Neural progenitor cell (in vitro differentiated cells): ENCODE measurements at regions not wholly inside any gene's neighbourhood (a gene's known extent, or its start where the extent isn't known, plus 50 kb on each side); places are given as distances from the start of the nearest gene placed in this dataset.

Source experiments
- CTCF ChIP-seq: fragments of 200-600 bp; sonication (generic); IDR thresholded peaks from 2 replicates; pipeline ENCODE4 v1.5.1; 2017; ENCODE audit warnings: antibody characterized with exemption, mild to moderate bottlenecking
- EZH2 ChIP-seq: fragments of 200-600 bp; sonication (generic); IDR thresholded peaks from 2 replicates; pipeline ENCODE4 v1.6.1; 2017; ENCODE audit warnings: antibody characterized with exemption, mild to moderate bottlenecking, moderate library complexity
- EZH2phosphoT487 ChIP-seq: fragments of 200-600 bp; sonication (generic); IDR thresholded peaks from 2 replicates; pipeline ENCODE4 v1.6.1; 2017; ENCODE audit warnings: antibody characterized with exemption

- no peak for TF ChIP-seq CTCF
- TF ChIP-seq EZH2phosphoT487, result no peak
- TF ChIP-seq EZH2, result no peak
Measured at GRCh38 chr7:70935854-70936253, 196.1 kb upstream of the GALNT17 start.
